ENCODE measurements at regions not wholly inside any gene's neighbourhood (a gene's known extent, or its start where the extent isn't known, plus 50 kb on each side); places are given as distances from the start of the nearest gene placed in this dataset.

GRCh38 chr11:122521626-122522025, 133.9 kb upstream of the UBASH3B start:
- no peak for DNase-seq

GRCh38 chr11:122517403-122518379, 137.8 kb upstream of the UBASH3B start:
- no peak for DNase-seq

- no peak for DNase-seq
These were observed 138.8 kb upstream of the UBASH3B start for GRCh38 chr11:122516686-122517085.

- DNase-seq, result no peak
These were observed 141.5 kb upstream of the UBASH3B start for GRCh38 chr11:122513997-122514396.

- no peak for DNase-seq
These were observed 142.2 kb upstream of the UBASH3B start for GRCh38 chr11:122513328-122513727.

- DNase-seq, result no peak
These were observed 142.8 kb upstream of the UBASH3B start for GRCh38 chr11:122512688-122513087.

GRCh38 chr11:122509899-122510298, 145.6 kb upstream of the UBASH3B start:
- DNase-seq, result no peak

GRCh38 chr11:122509091-122509490, 146.4 kb upstream of the UBASH3B start:
- no peak for DNase-seq

- peak; percentile 90 for DNase-seq
These were observed 150.1 kb upstream of the UBASH3B start for GRCh38 chr11:122505304-122506006.

GRCh38 chr11:122494221-122494620, 161.3 kb upstream of the UBASH3B start:
- no peak for DNase-seq

- peak; percentile 97 for DNase-seq
These were observed 164.0 kb upstream of the UBASH3B start for GRCh38 chr11:122491509-122491908.

- DNase-seq, result no peak
These were observed 166.4 kb upstream of the UBASH3B start for GRCh38 chr11:122488892-122489706.

GRCh38 chr11:122487669-122488068, 167.9 kb upstream of the UBASH3B start:
- DNase-seq, result no peak

- no peak for DNase-seq
These were observed 168.6 kb upstream of the UBASH3B start for GRCh38 chr11:122486793-122487495.

GRCh38 chr11:122478986-122479385, 176.5 kb upstream of the UBASH3B start:
- peak; percentile 86 for DNase-seq

GRCh38 chr11:122468965-122469364, 186.6 kb upstream of the UBASH3B start:
- no peak for DNase-seq

GRCh38 chr11:122463530-122463929, 192.0 kb upstream of the UBASH3B start:
- no peak for DNase-seq

GRCh38 chr11:122459064-122459463, 196.5 kb upstream of the UBASH3B start:
- DNase-seq, result no peak

GRCh38 chr11:122453586-122453985, 201.9 kb upstream of the UBASH3B start:
- no peak for DNase-seq

GRCh38 chr11:122451911-122452310, 203.6 kb upstream of the UBASH3B start:
- no peak for DNase-seq

GRCh38 chr11:122441666-122442035, 213.9 kb upstream of the UBASH3B start:
- no peak for DNase-seq
